ENCODE measurements at regions not wholly inside any gene's neighbourhood (a gene's known extent, or its start where the extent isn't known, plus 50 kb on each side); places are given as distances from the start of the nearest gene placed in this dataset.

DNA sequence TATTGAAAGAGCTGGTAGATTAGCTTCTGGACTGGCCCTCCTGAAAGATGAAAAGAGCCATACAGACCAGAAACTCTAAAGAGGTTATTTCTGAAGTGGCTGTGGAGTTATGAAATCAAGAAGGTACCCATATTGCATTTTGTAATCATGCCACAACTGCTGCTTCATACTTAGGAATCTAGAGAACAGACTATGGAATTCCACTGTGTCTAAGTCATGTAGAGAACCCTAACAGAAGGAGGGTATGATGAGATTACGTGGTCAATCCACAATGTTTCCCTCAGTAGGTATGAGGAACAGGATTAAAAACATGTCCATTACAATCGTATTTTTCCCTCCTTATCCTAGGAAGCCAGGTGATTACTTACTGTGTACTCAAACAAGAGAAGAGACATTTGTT, 708.8 kb downstream of the RERGL start:
- no peaks in the 10 kb centered on the region for H3K79me1 ChIP-seq (ENCODE audit: insufficient read depth, low read depth, low read length, poor library complexity, severe bottlenecking)
- no peak overlapping the region for H3T11ph ChIP-seq (ENCODE audit: low read length)
- no peak overlapping the region for H2BK12ac ChIP-seq (ENCODE audit: insufficient read length, low read depth, low read length)
- H3K23ac ChIP-seq (ENCODE audit: insufficient read length, low read depth, low read length): no peak overlapping the region
- no peaks in the 10 kb centered on the region for H3K79me2 ChIP-seq (ENCODE audit: insufficient read depth, low read length)
- no peak overlapping the region for H4K5ac ChIP-seq (ENCODE audit: insufficient read length, low read depth, low read length)
- H3K27me3 ChIP-seq (ENCODE audit: insufficient read depth, low read length): no peaks in the 10 kb centered on the region
- no peak overlapping the region for H3K27ac ChIP-seq (ENCODE audit: insufficient read length, low read depth, low read length)
- H3K56ac ChIP-seq (ENCODE audit: insufficient read length, low read depth, low read length): no peak overlapping the region
- H2BK5ac ChIP-seq (ENCODE audit: insufficient read length, low read length): no peak overlapping the region
- H3K4me2 ChIP-seq (ENCODE audit: insufficient read depth, insufficient read length, low read length): no peak overlapping the region
- no peak overlapping the region for H3K14ac ChIP-seq (ENCODE audit: insufficient read depth, low read length)
- DNase-seq: no peak
- no peak overlapping the region for H2AK5ac ChIP-seq (ENCODE audit: insufficient read length, low read length)
- TF ChIP-seq CTCF (conservative IDR thresholded peaks at IDR 0.05): no peak
- Mint-ChIP-seq H3K9me3 (peaks cover 0 to 3% of the 10 kb centered on the region in 2 experiments; a peak in 1 of 5 replicates), H3K36me3 (ENCODE audit: insufficient read depth in 1 of 3, low read depth in 3 of 3) (no peaks in the 10 kb centered on the region), H3K4me3 (no peak overlapping the region), H3K27me3 (ENCODE audit: low read depth) (no peaks in the 10 kb centered on the region), H3K27ac (no peak overlapping the region), H3K4me1 (no peaks in the 10 kb centered on the region)
- H3K4ac ChIP-seq (ENCODE audit: low read depth, low read length): no peak overlapping the region
- H2BK20ac ChIP-seq (ENCODE audit: low read depth, low read length, poor library complexity, severe bottlenecking): no peak overlapping the region
- no peaks in the 10 kb centered on the region for H3K23me2 ChIP-seq (ENCODE audit: insufficient read length, low read depth, low read length, poor library complexity, severe bottlenecking)
- H3K9me3 ChIP-seq (ENCODE audit: control insufficient read depth, low read depth, low read length): no peaks in the 10 kb centered on the region
- no CpG with 5 or more reads among the region's 2 CpGs for WGBS (ENCODE audit: extremely low coverage, insufficient read length, low lambda C conversion rate)
- no peaks in the 10 kb centered on the region for H4K20me1 ChIP-seq (ENCODE audit: control insufficient read depth, insufficient read depth, insufficient read length)
- H2AFZ ChIP-seq (ENCODE audit: low read length): no peak overlapping the region
- no peaks in the 10 kb centered on the region for H3K4me1 ChIP-seq (ENCODE audit: insufficient read depth, low read length)
- no peak overlapping the region for H3K9ac ChIP-seq (ENCODE audit: extremely low read depth, insufficient read length, low read length)
- H2BK120ac ChIP-seq (ENCODE audit: low read depth, low read length, poor library complexity, severe bottlenecking): no peak overlapping the region
- H3K18ac ChIP-seq (ENCODE audit: insufficient read length, low read depth, low read length): no peak overlapping the region
- H4K8ac ChIP-seq (replicated peaks; ENCODE audit: insufficient read length, low read depth, low read length): no peak overlapping the region
- no peak overlapping the region for H4K91ac ChIP-seq (ENCODE audit: insufficient read length, low read depth, low read length)
- H2BK15ac ChIP-seq (ENCODE audit: low read depth, low read length): no peak overlapping the region
